ENCODE measurements at regions not wholly inside any gene's neighbourhood (a gene's known extent, or its start where the extent isn't known, plus 50 kb on each side); places are given as distances from the start of the nearest gene placed in this dataset.
A peak's percentile ranks its signal among the peaks of the same experiment; 100 is the strongest.
"Not testable (repeated sequence)": the region's sequence is repeated elsewhere in the genome, so short reads cannot be mapped to it uniquely, and the experiment has no call there.

DNA sequence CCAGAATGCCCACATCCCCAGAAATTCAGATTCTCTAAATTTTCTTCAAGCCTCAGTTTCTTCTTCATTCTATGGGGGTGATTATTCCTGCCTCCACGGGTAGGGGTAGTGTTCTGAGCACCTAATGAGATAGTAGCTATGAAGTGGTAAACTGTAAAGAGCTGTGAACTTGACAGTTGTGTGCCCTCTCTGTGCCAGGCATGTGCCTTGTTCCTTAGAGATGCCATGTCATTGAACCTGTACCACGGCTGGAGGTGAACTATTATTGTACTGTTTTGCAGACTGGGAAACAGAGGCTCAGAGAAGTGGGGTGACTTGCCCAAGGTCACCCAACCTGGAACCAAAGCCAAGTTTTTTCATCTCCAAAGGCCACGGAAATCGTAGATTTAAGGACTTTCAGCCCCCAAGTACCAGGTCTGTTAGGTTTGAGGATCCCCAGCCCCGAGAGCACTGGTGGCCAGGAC, 67.7 kb upstream of the SIRPA start:
- no peak for DNase-seq

- no peak for DNase-seq
Measured at GRCh38 chr20:1825938-1826445, 69.2 kb upstream of the SIRPA start.

DNA sequence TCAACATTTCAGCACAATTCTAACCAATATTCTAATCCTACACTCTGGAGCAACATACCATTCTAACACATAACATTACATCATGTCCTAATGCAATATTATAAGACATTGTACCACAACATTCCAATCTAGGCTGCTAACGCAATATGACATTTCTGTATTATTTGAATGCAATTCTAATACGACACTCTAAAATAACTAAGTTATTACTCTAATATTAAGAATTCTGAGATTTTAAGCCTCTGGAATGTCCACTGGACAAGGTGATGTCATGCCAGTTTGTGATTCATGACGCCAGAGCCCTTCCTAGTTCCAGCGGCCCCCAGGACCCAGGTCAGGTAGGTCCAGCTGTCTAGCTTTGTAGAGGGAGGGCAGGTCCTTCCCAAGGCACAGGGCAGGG, 69.7 kb upstream of the SIRPA start:
- DNase-seq = no peak

DNA sequence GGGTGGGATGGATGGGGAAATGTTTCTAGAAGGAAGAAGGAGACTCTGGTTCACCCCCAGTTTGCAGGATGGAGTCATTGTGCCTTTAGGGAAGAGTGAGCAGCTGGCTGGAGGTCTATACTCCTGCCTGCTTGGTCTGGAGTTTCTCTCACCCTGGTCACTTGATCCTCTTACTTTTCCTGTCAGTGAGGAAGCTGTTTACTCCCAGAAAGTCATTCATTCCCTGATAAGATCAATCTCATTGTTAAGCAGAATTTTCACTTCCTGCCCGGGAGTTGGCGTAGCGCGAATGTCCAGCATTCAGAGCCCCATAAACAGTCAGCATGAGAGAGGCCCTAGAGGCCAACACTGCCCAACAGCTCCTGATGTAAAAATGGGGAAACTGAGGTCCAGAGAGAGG, 70.4 kb upstream of the SIRPA start:
- no peak for DNase-seq

DNA sequence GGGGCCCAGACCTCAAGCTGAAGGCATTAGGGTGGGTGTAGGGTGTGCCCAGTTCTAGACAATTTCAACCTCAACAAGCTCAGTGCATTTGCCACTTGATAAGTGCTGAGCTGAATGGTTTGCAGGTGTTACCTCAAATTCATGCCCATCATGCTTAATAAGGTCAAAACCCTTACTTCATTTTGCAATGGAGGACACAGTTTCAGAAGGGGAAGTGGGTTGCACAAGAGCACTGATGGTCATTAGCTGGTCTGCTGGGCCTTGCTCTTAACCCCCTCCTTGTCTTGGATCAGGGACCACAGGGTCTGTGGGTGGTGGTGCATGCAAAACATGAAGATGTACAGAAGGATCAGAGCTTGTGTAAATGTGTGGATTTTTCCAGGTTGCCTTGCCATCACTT, 71.0 kb upstream of the SIRPA start:
- no peak for DNase-seq

GRCh38 chr20:1823450-1823844, 71.8 kb upstream of the SIRPA start:
- no peak for DNase-seq

DNA sequence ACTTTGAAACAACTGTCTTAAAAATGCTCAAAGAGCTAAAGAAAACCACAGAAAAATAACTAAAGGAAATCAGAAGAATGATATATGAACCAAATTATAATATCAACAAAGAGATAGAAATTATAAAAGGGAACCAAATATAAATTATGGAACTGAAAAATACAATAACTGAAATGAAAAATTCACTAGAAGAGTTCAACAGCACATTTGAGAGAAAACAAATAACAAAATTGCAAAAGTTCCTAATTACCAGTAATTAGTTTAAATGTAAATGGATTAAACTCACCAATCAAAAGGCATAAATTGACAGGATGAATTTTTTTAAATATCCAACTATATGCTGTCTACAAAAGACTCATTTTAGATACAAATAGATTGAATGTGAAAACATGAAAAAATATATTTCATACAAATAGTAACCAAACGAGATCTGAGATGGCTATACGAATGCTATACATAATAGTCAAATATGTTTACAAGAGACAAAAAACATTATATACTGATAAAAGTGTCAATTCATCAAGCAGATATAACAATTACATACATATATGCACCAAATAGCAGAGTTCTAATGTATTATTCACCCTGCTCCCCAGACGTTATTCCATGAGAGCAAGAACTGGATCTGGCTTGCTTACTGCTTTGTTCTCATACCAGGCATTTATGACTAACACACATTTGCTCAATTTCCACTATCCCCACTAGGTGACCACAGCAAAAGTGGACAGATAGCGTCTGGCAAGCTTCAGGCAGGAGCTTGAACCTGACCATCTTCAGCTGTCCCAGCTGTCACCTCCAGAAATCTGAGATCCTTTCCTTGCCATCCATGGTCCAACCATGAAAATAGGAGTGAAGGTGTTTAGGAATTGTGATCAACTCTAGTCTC, 72.4 kb upstream of the SIRPA start:
- DNase-seq = no peak

GRCh38 chr20:1820138-1821079, 74.8 kb upstream of the SIRPA start:
- DNase-seq = peak in 2 of 51 donors; percentile 21 to 36

DNA sequence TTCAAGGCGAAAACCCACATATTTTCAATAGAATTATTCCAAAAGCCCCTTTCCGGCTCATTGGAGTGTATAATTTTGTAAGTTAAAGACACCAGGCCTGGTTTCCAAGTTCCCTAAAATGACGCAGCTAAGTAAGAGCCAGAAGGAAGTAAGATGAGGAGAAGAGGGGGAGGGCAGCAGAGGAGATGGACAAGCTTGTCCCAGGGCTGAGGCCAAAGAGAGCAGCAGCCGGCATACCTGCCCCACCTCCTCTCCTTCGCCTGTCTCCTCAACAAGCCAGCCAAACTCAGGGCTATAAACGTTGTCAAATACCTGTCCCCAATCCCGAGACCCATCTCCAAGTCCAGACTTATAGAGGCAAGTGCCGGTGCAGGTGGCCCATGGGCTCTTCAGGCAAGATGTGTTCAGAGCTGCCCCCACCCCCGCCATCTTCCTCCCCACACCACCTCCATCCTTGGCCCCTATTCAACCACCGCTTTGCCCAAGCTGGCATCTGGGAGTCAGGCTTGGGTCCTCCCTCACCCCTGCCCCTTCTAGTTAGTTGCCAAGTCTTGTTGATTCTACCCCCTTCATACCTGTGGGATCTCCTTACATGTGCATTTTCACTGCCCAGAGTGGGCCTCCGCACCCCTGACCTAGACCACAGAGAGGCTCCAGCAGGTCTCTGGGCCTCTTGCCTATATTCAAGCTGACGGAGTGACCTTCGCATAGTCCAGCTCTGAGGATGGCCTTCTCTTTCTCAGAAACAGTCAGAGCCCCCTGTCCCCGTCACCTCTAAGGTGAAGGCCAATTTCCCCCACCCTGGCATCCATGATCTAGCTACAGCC, 75.7 kb upstream of the SIRPA start:
- peak in 7 of 51 donors; percentile 19 to 51 (median 27) for DNase-seq

DNA sequence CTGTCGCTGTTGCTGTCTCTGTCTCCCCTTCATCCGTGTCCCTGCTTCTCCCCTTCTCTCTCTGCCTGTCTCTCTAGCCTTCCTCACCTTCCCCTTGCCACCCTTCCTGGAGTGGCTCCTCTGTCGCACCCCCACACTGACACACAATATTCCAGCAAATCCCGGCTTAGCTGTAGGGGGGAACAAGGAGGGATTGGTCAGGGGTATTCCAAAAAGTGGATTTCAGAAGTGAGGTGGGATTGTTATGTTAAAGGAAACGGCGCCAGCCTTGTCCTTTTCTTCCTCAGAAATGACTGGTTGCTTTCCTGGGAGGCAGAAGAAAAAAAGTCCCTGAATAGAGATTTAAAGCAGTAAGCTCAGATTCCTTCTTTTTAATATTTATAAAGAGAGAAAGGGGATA, 76.3 kb upstream of the SIRPA start:
- no peak for DNase-seq

- DNase-seq = no peak
Measured at GRCh38 chr20:1818247-1818840, 76.9 kb upstream of the SIRPA start.

GRCh38 chr20:1817577-1818211, 77.5 kb upstream of the SIRPA start:
- no peak for DNase-seq

DNA sequence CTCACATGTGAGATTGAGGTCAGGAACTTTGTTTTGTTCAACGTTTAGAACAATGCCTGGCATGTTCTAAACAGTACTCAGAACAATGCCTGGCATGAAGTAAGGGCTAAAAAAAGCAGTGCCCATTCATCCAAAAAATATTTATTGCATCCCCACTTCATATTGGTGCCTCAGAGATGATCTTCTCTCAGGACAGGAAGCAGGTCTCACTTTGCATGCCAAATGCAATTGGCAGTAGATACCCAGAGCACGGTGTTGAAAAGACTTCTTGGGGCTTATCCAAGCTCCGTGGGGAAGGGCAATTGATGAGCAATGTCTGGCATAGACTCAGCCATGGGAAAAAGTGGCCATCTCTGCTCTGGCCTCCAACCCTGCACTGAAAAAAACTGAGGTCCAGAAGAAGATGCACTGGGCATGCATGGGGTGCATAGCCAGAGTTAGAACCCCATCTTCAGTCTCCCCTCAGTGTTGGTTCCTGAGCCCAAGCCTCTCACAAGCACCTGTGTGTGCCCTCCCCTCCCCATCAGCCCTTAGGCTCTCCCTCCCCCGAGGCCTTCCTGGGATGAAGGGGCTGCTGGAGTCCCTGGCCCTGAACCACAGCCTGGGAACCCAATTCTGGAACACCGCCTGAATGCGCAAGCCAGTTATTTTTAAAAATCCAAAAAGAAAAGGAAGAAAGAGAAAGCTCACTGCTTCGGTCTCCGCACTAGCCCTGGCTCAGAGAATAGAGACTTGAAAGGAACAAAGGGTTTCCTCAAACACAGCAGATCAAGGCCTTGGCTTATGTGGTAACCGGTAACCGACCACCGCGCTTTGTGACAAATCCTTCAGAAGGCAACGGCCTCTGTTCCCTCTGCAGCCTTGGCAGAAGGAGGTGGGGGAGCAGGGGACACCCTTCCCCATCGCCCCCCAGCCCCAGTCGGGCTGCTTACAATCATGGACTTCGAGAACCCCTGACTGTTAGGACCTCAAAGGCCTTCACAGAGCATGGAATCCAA, 78.5 kb upstream of the SIRPA start:
- peak in 33 of 51 donors; percentile 35 to 94 (median 67) for DNase-seq

- DNase-seq = peak in 4 of 51 donors; percentile 15 to 65 (median 44)
Measured at GRCh38 chr20:1815502-1816085, 79.6 kb upstream of the SIRPA start.

DNA sequence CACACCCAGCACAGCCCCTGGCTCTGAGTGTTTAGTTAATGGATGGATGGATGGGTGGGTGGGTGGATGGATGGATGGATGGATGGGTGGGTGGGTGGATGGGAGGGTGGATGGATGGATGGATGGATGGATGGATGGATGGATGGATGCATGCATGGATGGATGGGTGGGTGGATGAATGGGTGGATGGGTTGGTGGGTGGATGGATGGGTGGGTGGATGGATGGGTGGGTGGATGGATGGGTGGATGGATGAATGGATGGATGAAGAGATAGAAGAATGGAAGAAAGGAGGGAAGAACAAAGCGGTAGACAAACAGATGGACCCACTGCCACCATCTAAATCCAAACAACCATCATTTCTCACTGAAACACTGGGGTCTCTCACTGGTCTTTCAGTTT, 80.3 kb upstream of the SIRPA start:
- not testable (repeated sequence) for DNase-seq

GRCh38 chr20:1813674-1814635, 81.3 kb upstream of the SIRPA start:
- DNase-seq = no peak

GRCh38 chr20:1813101-1813529, 82.1 kb upstream of the SIRPA start:
- DNase-seq = peak in 3 of 51 donors; percentile 26 to 50 (median 33)

All from hypothalamus (tissue), 51 donors.